ENCODE measurements at regions not wholly inside any gene's neighbourhood (a gene's known extent, or its start where the extent isn't known, plus 50 kb on each side); places are given as distances from the start of the nearest gene placed in this dataset.

GRCh38 chr17:77610972-77611521, 347.5 kb upstream of the TNRC6C start:
- peak overlapping the region; percentile 57 for H3K27ac ChIP-seq
- TF ChIP-seq CTCF (conservative IDR thresholded peaks at IDR 0.05): no peak

- no peak for TF ChIP-seq CTCF (conservative IDR thresholded peaks at IDR 0.05)
- H3K27ac ChIP-seq: no peak overlapping the region
Measured at GRCh38 chr17:77611791-77612502, 346.6 kb upstream of the TNRC6C start.

- no peak overlapping the region for H3K27ac ChIP-seq
- TF ChIP-seq CTCF (conservative IDR thresholded peaks at IDR 0.05): no peak
Measured at GRCh38 chr17:77613218-77613617, 345.3 kb upstream of the TNRC6C start.

- TF ChIP-seq CTCF (conservative IDR thresholded peaks at IDR 0.05): no peak
- H3K27ac ChIP-seq: no peak overlapping the region
Measured at GRCh38 chr17:77613627-77614026, 344.9 kb upstream of the TNRC6C start.

GRCh38 chr17:77615703-77616253, 342.7 kb upstream of the TNRC6C start:
- no peak for TF ChIP-seq CTCF (conservative IDR thresholded peaks at IDR 0.05)
- H3K27ac ChIP-seq: no peak overlapping the region

GRCh38 chr17:77616254-77616731, 342.2 kb upstream of the TNRC6C start:
- TF ChIP-seq CTCF (conservative IDR thresholded peaks at IDR 0.05): no peak
- no peak overlapping the region for H3K27ac ChIP-seq

GRCh38 chr17:77617516-77617915, 341.0 kb upstream of the TNRC6C start:
- no peak for TF ChIP-seq CTCF (conservative IDR thresholded peaks at IDR 0.05)
- no peak overlapping the region for H3K27ac ChIP-seq

Measured in VCaP (cell line).